Erythroblast (primary cell): ENCODE measurements at regions not wholly inside any gene's neighbourhood (a gene's known extent, or its start where the extent isn't known, plus 50 kb on each side); places are given as distances from the start of the nearest gene placed in this dataset.

ENCODE experiments used
- GATA1 ChIP-seq: IDR thresholded peaks from 2 replicates; pipeline ENCODE4 v1.6.1; 2011; ENCODE audit warnings: low read depth, mild to moderate bottlenecking, control low read depth, low read length, moderate library complexity
- POLR2A ChIP-seq: IDR thresholded peaks from 2 replicates; pipeline ENCODE4 v1.6.1; 2011; ENCODE audit warnings: mild to moderate bottlenecking, low read length

- TF ChIP-seq POLR2A (no peak), GATA1 (no peak)
Measured at GRCh38 chr21:23817337-23817736, 1789.9 kb downstream of the MRPL39 start.
